LHCN-M2 (cell line): ENCODE measurements at regions not wholly inside any gene's neighbourhood (a gene's known extent, or its start where the extent isn't known, plus 50 kb on each side); places are given as distances from the start of the nearest gene placed in this dataset.
"Not testable (repeated sequence)": the region's sequence is repeated elsewhere in the genome, so short reads cannot be mapped to it uniquely, and the experiment has no call there.

Experiments
- DNase-seq: peaks from one replicate; pipeline ENCODE4 v3.0.0-alpha.2; 2012; ENCODE audit warnings: low read depth

GRCh38 chr5:71905834-71906711, 187.0 kb downstream of the CARTPT start:
- DNase-seq = peak; percentile 48

- DNase-seq = no peak
Observed at GRCh38 chr5:71907001-71907588, 188.0 kb downstream of the CARTPT start.

- DNase-seq = no peak
Observed at GRCh38 chr5:71907608-71908145, 188.6 kb downstream of the CARTPT start.

- DNase-seq = no peak
Observed at GRCh38 chr5:71910741-71911140, 191.7 kb downstream of the CARTPT start.

GRCh38 chr5:71912021-71912420, 192.9 kb downstream of the CARTPT start:
- no peak for DNase-seq

GRCh38 chr5:71914281-71914680, 193.0 kb upstream of the MAP1B start:
- DNase-seq = no peak

GRCh38 chr5:71922584-71923106, 184.6 kb upstream of the MAP1B start:
- DNase-seq = peak; percentile 78

- no peak for DNase-seq
Observed at GRCh38 chr5:71923755-71924154, 183.5 kb upstream of the MAP1B start.

GRCh38 chr5:71924325-71924724, 182.9 kb upstream of the MAP1B start:
- peak; percentile 31 for DNase-seq

GRCh38 chr5:71924980-71925379, 182.3 kb upstream of the MAP1B start:
- peak; percentile 19 for DNase-seq

GRCh38 chr5:71925608-71926091, 181.6 kb upstream of the MAP1B start:
- DNase-seq = no peak

- DNase-seq = no peak
Observed at GRCh38 chr5:71929003-71929402, 178.3 kb upstream of the MAP1B start.

- not testable (repeated sequence) for DNase-seq
Observed at GRCh38 chr5:71930554-71930953, 176.7 kb upstream of the MAP1B start.

GRCh38 chr5:71932131-71932654, 175.1 kb upstream of the MAP1B start:
- no peak for DNase-seq

GRCh38 chr5:71932655-71933338, 174.5 kb upstream of the MAP1B start:
- DNase-seq = peak; percentile 38

GRCh38 chr5:71934322-71934721, 173.0 kb upstream of the MAP1B start:
- no peak for DNase-seq

GRCh38 chr5:71937921-71938698, 169.2 kb upstream of the MAP1B start:
- no peak for DNase-seq

- DNase-seq = no peak
Observed at GRCh38 chr5:71938895-71939294, 168.4 kb upstream of the MAP1B start.

- no peak for DNase-seq
Observed at GRCh38 chr5:71939452-71940230, 167.6 kb upstream of the MAP1B start.

GRCh38 chr5:71943874-71944273, 163.4 kb upstream of the MAP1B start:
- no peak for DNase-seq
